H9 (cell line): ENCODE measurements at regions not wholly inside any gene's neighbourhood (a gene's known extent, or its start where the extent isn't known, plus 50 kb on each side); places are given as distances from the start of the nearest gene placed in this dataset.

ENCODE experiments used
- DNase-seq: peaks from one replicate; pipeline ENCODE4 v3.0.0-alpha.2; 2017
- H2AFZ ChIP-seq: one replicate; pipeline ENCODE4 v1.6.1; 2013; ENCODE audit warnings: mild to moderate bottlenecking, low read length, control low read depth, moderate library complexity
- H2AK5ac ChIP-seq: 2 replicates; pipeline ENCODE4 v1.6.1; 2013; ENCODE audit warnings: low read length, control low read depth, mixed read lengths; ENCODE audit not compliant: insufficient read length
- H2BK120ac ChIP-seq: one replicate; pipeline ENCODE4 v1.6.1; 2013; ENCODE audit warnings: low read depth, mild to moderate bottlenecking, low read length, control low read depth, inconsistent platforms; ENCODE audit not compliant: poor library complexity, severe bottlenecking
- H2BK12ac ChIP-seq: 2 replicates; pipeline ENCODE4 v1.6.1; 2013; ENCODE audit warnings: low read length, control low read depth, mixed read lengths, low read depth; ENCODE audit not compliant: insufficient read length
- H2BK15ac ChIP-seq: 2 replicates; pipeline ENCODE4 v1.6.1; 2013; ENCODE audit warnings: low read depth, low read length, control low read depth
- H2BK20ac ChIP-seq: one replicate; pipeline ENCODE4 v1.6.1; 2013; ENCODE audit warnings: low read depth, mild to moderate bottlenecking, low read length, control low read depth, inconsistent platforms; ENCODE audit not compliant: poor library complexity, severe bottlenecking
- H2BK5ac ChIP-seq: 2 replicates; pipeline ENCODE4 v1.6.1; 2013; ENCODE audit warnings: low read length, control low read depth, mixed read lengths; ENCODE audit not compliant: insufficient read length
- H3K14ac ChIP-seq: 2 replicates; pipeline ENCODE4 v1.6.1; 2013; ENCODE audit warnings: low read length, control low read depth; ENCODE audit not compliant: insufficient read depth
- H3K18ac ChIP-seq: 2 replicates; pipeline ENCODE4 v1.6.1; 2013; ENCODE audit warnings: low read depth, mild to moderate bottlenecking, mixed read lengths, low read length, control low read depth; ENCODE audit not compliant: insufficient read length
- H3K23ac ChIP-seq: 2 replicates; pipeline ENCODE4 v1.6.1; 2013; ENCODE audit warnings: low read length, control low read depth, mixed read lengths, low read depth; ENCODE audit not compliant: insufficient read length
- H3K23me2 ChIP-seq: 2 replicates; pipeline ENCODE4 v1.6.1; 2013; ENCODE audit warnings: low read depth, mild to moderate bottlenecking, mixed read lengths, low read length, control low read depth; ENCODE audit not compliant: insufficient read length, poor library complexity, severe bottlenecking
- H3K27ac ChIP-seq: 2 replicates; pipeline ENCODE4 v1.5.1; 2013; ENCODE audit warnings: low read length, control low read depth, mixed read lengths, low read depth; ENCODE audit not compliant: insufficient read length
- H3K27me3 ChIP-seq: 2 replicates; pipeline ENCODE4 v1.6.1; 2013; ENCODE audit warnings: low read length, control low read depth, inconsistent platforms; ENCODE audit not compliant: insufficient read depth
- H3K4ac ChIP-seq: 2 replicates; pipeline ENCODE4 v1.6.1; 2013; ENCODE audit warnings: low read depth, mild to moderate bottlenecking, control low read depth, inconsistent platforms, low read length, moderate library complexity
- H3K4me1 ChIP-seq: 2 replicates; pipeline ENCODE4 v1.6.1; 2013; ENCODE audit warnings: low read length, control low read depth, inconsistent platforms; ENCODE audit not compliant: insufficient read depth
- H3K4me2 ChIP-seq: 2 replicates; pipeline ENCODE4 v1.6.1; 2013; ENCODE audit warnings: low read length, control low read depth, mixed read lengths; ENCODE audit not compliant: insufficient read length, insufficient read depth
- H3K56ac ChIP-seq: 2 replicates; pipeline ENCODE4 v1.6.1; 2013; ENCODE audit warnings: low read depth, mild to moderate bottlenecking, mixed read lengths, low read length, control low read depth; ENCODE audit not compliant: insufficient read length
- H3K79me1 ChIP-seq: 2 replicates; pipeline ENCODE4 v1.6.1; 2013; ENCODE audit warnings: low read depth, mild to moderate bottlenecking, moderate library complexity, low read length, control low read depth, inconsistent platforms; ENCODE audit not compliant: insufficient read depth, poor library complexity, severe bottlenecking
- H3K79me2 ChIP-seq: 2 replicates; pipeline ENCODE4 v1.6.1; 2013; ENCODE audit warnings: low read length, control low read depth, inconsistent platforms; ENCODE audit not compliant: insufficient read depth
- H3K9ac ChIP-seq: 2 replicates; pipeline ENCODE4 v1.6.1; 2013; ENCODE audit warnings: low read length, control low read depth, mixed read lengths; ENCODE audit not compliant: insufficient read length; ENCODE audit errors: extremely low read depth
- H3K9me3 ChIP-seq: one replicate; pipeline ENCODE4 v1.6.1; 2013; ENCODE audit warnings: low read depth, low read length, inconsistent platforms; ENCODE audit not compliant: control insufficient read depth
- H3T11ph ChIP-seq: one replicate; pipeline ENCODE4 v1.6.1; 2013; ENCODE audit warnings: mild to moderate bottlenecking, low read length, control low read depth, inconsistent platforms
- H4K20me1 ChIP-seq: one replicate; pipeline ENCODE4 v1.6.1; 2013; ENCODE audit not compliant: control insufficient read depth, insufficient read length, insufficient read depth
- H4K5ac ChIP-seq: 2 replicates; pipeline ENCODE4 v1.6.1; 2013; ENCODE audit warnings: low read depth, mild to moderate bottlenecking, mixed read lengths, low read length, control low read depth; ENCODE audit not compliant: insufficient read length
- H4K8ac ChIP-seq: replicated peaks from 2 replicates; pipeline ENCODE4 v1.6.1; 2013; ENCODE audit warnings: low read length, control low read depth, mixed read lengths, low read depth; ENCODE audit not compliant: insufficient read length
- H4K91ac ChIP-seq: 2 replicates; pipeline ENCODE4 v1.6.1; 2013; ENCODE audit warnings: low read depth, mild to moderate bottlenecking, moderate library complexity, mixed read lengths, low read length, control low read depth; ENCODE audit not compliant: insufficient read length
- H3K27ac Mint-ChIP-seq, 3 experiments: 2 replicates in 2 of 3; 3 replicates in 1 of 3; pipeline ENCODE4 v1.8.0; 2020 to 2021; ENCODE audit warnings: mixed read lengths in 3 of 3, mild to moderate bottlenecking in 1 of 3, moderate library complexity in 1 of 3
- H3K27me3 Mint-ChIP-seq: 2 replicates; pipeline ENCODE4 v1.8.0; 2021; ENCODE audit warnings: low read depth, mild to moderate bottlenecking, moderate library complexity, mixed read lengths
- H3K36me3 Mint-ChIP-seq, 3 experiments: 2 replicates in 2 of 3; 3 replicates in 1 of 3; pipeline ENCODE4 v1.8.0; 2020 to 2021; ENCODE audit warnings: low read depth in 3 of 3, mixed read lengths in 3 of 3; ENCODE audit not compliant: insufficient read depth in 1 of 3
- H3K4me1 Mint-ChIP-seq, 2 experiments: 2 replicates each; pipeline ENCODE4 v1.8.0; 2020; ENCODE audit warnings: mixed read lengths in 2 of 2
- H3K4me3 Mint-ChIP-seq, 2 experiments: 2 replicates in 1 of 2; 3 replicates in 1 of 2; pipeline ENCODE4 v1.8.0; 2020 to 2021; ENCODE audit warnings: mild to moderate bottlenecking in 2 of 2, mixed read lengths in 2 of 2, moderate library complexity in 1 of 2
- H3K9me3 Mint-ChIP-seq, 2 experiments: 2 replicates in 1 of 2; 3 replicates in 1 of 2; pipeline ENCODE4 v1.8.0; 2020; ENCODE audit warnings: mild to moderate bottlenecking in 2 of 2, mixed read lengths in 2 of 2, moderate library complexity in 1 of 2
- CTCF ChIP-seq: fragments of 200-600 bp; sonication (generic); conservative IDR thresholded peaks from 3 replicates; pipeline ENCODE4 v1.8.0; 2021; ENCODE audit warnings: antibody characterized with exemption, mild to moderate bottlenecking
- WGBS: extraction: QIAGEN DNeasy Blood & Tissue Kit; methylation state at CpG from one replicate; pipeline ENCODE4 v1.1.7; 2013; ENCODE audit warnings: missing lambda C conversion rate, low lambda C conversion rate, mixed read lengths; ENCODE audit not compliant: insufficient read length; ENCODE audit errors: extremely low coverage; 5-methylcytosine and 5-hydroxymethylcytosine counted together

GRCh38 chr4:180240670-180241069, 2002.5 kb upstream of the TENM3 start:
- H4K20me1 ChIP-seq, result no peaks in the 10 kb centered on the region
- no peak overlapping the region for H3K4ac ChIP-seq
- H2BK120ac ChIP-seq, result no peak overlapping the region
- no peak overlapping the region for H3K56ac ChIP-seq
- H3K79me1 ChIP-seq, result no peaks in the 10 kb centered on the region
- no peak for DNase-seq
- no peaks in the 10 kb centered on the region for H3K23me2 ChIP-seq
- H3K4me1 ChIP-seq, result no peaks in the 10 kb centered on the region
- H3T11ph ChIP-seq, result no peak overlapping the region
- no peak overlapping the region for H3K9ac ChIP-seq
- H2BK12ac ChIP-seq, result no peak overlapping the region
- no peak overlapping the region for H3K23ac ChIP-seq
- H2BK15ac ChIP-seq, result no peak overlapping the region
- H2BK20ac ChIP-seq, result no peak overlapping the region
- no CpG with 5 or more reads among the region's 2 CpGs for WGBS
- no peak overlapping the region for H3K18ac ChIP-seq
- no peak overlapping the region for H2AK5ac ChIP-seq
- TF ChIP-seq CTCF, result no peak
- no peaks in the 10 kb centered on the region for H3K36me3 Mint-ChIP-seq
- no peaks in the 10 kb centered on the region for H3K79me2 ChIP-seq
- H2BK5ac ChIP-seq, result no peak overlapping the region
- H3K27ac ChIP-seq, result no peak overlapping the region
- no peaks in the 10 kb centered on the region for H3K27me3 ChIP-seq
- H4K5ac ChIP-seq, result no peak overlapping the region
- H3K27me3 Mint-ChIP-seq, result no peaks in the 10 kb centered on the region
- H4K8ac ChIP-seq, result no peak overlapping the region
- H2AFZ ChIP-seq, result no peak overlapping the region
- no peak overlapping the region for H4K91ac ChIP-seq
- no peaks in the 10 kb centered on the region for H3K9me3 Mint-ChIP-seq
- H3K27ac Mint-ChIP-seq, result peak overlapping the region in 1 of 3 experiments; percentile 40; a peak in 1 of 7 replicates
- H3K4me3 Mint-ChIP-seq, result no peak overlapping the region
- no peak overlapping the region for H3K4me2 ChIP-seq
- no peak overlapping the region for H3K14ac ChIP-seq
- H3K9me3 ChIP-seq, result no peaks in the 10 kb centered on the region
- peaks cover 3 to 9% of the 10 kb centered on the region in 2 experiments; a peak in 3 of 4 replicates for H3K4me1 Mint-ChIP-seq
